Hepatocyte (in vitro differentiated cells): ENCODE measurements at regions not wholly inside any gene's neighbourhood (a gene's known extent, or its start where the extent isn't known, plus 50 kb on each side); places are given as distances from the start of the nearest gene placed in this dataset.

Source experiments
- DNase-seq: peaks from one replicate; pipeline ENCODE4 v3.0.0-alpha.2; 2016; ENCODE audit warnings: low spot score
- H2AFZ ChIP-seq: fragments of 200-600 bp; sonication (generic); 2 replicates; pipeline ENCODE4 v1.6.0; 2016; ENCODE audit warnings: antibody characterized with exemption, mild to moderate bottlenecking
- H3K27ac ChIP-seq: fragments of 200-600 bp; sonication (generic); 2 replicates; pipeline ENCODE4 v1.5.1; 2016; ENCODE audit warnings: mild to moderate bottlenecking
- H3K27me3 ChIP-seq: fragments of 200-600 bp; sonication (generic); 2 replicates; pipeline ENCODE4 v1.6.1; 2016
- H3K36me3 ChIP-seq: fragments of 200-600 bp; sonication (generic); replicated peaks from 2 replicates; pipeline ENCODE4 v1.5.1; 2016; ENCODE audit warnings: low read depth; ENCODE audit not compliant: insufficient read depth
- H3K4me1 ChIP-seq: fragments of 200-600 bp; sonication (generic); 2 replicates; pipeline ENCODE4 v1.5.1; 2016; ENCODE audit warnings: mild to moderate bottlenecking, moderate library complexity; ENCODE audit not compliant: insufficient read depth
- H3K4me2 ChIP-seq: fragments of 200-600 bp; sonication (generic); 2 replicates; pipeline ENCODE4 v1.6.0; 2016
- H3K4me3 ChIP-seq: fragments of 200-600 bp; sonication (generic); 2 replicates; pipeline ENCODE4 v1.5.1; 2016; ENCODE audit warnings: mild to moderate bottlenecking
- H3K79me2 ChIP-seq: fragments of 200-600 bp; sonication (generic); 2 replicates; pipeline ENCODE4 v1.6.0; 2017; ENCODE audit warnings: mild to moderate bottlenecking
- H3K9me2 ChIP-seq: fragments of 200-600 bp; sonication (generic); replicated peaks from 2 replicates; pipeline ENCODE4 v1.6.0; 2017; ENCODE audit warnings: mild to moderate bottlenecking; ENCODE audit not compliant: insufficient read depth
- H3K9me3 ChIP-seq: fragments of 200-600 bp; sonication (generic); 2 replicates; pipeline ENCODE4 v1.5.1; 2016; ENCODE audit warnings: low read depth, mild to moderate bottlenecking
- H4K20me1 ChIP-seq: fragments of 200-600 bp; sonication (generic); 2 replicates; pipeline ENCODE4 v1.6.0; 2016; ENCODE audit warnings: mild to moderate bottlenecking; ENCODE audit not compliant: insufficient read depth, poor library complexity, severe bottlenecking
- CTCF ChIP-seq: fragments of 200-600 bp; sonication (generic); IDR thresholded peaks from 2 replicates; pipeline ENCODE4 v1.5.1; 2016; ENCODE audit warnings: antibody characterized with exemption, mild to moderate bottlenecking; ENCODE audit not compliant: poor library complexity
- EZH2 ChIP-seq: fragments of 200-600 bp; sonication (generic); IDR thresholded peaks from 2 replicates; pipeline ENCODE4 v1.6.1; 2016; ENCODE audit warnings: antibody characterized with exemption, mild to moderate bottlenecking, borderline replicate concordance
- EZH2phosphoT487 ChIP-seq: fragments of 200-600 bp; sonication (generic); IDR thresholded peaks from one replicate; pipeline ENCODE4 v1.6.1; 2018; ENCODE audit warnings: antibody characterized with exemption, mild to moderate bottlenecking, low read depth, moderate library complexity; ENCODE audit not compliant: unreplicated experiment, severe bottlenecking
- WGBS: methylation state at CpG from one replicate; pipeline ENCODE4 v1.1.6; 2016; ENCODE audit warnings: low lambda C conversion rate; ENCODE audit errors: missing lambda C conversion rate; 5-methylcytosine and 5-hydroxymethylcytosine counted together

GRCh38 chr5:88558366-88558765, 289.7 kb upstream of the TMEM161B start:
- TF ChIP-seq EZH2: no peak
- TF ChIP-seq CTCF: no peak
- no peak for TF ChIP-seq EZH2phosphoT487
- DNase-seq: no peak

DNA sequence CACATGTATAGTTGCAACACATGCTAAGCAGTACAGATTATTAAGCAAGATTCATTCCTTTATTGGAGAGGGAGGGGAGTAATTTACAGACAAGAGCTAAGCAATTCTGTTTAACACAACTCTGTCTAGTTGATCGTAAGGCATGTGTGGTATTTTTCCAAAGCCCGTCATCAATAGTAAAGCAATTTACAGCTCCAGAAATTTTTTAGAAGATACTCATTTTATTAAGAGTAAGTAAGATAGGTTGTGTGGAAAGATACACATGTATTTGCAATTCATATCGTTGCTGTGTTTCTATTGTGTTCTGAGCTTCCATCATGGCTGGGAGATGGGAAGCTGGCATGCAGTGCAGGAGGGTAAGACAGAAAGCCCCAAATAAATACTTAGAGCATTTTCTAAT, 289.2 kb upstream of the TMEM161B start:
- Histone ChIP-seq H2AFZ (no peak overlapping the region), H3K4me1 (no peaks in the 10 kb centered on the region), H3K4me3 (no peak overlapping the region), H3K9me2 (no peaks in the 10 kb centered on the region), H3K79me2 (no peaks in the 10 kb centered on the region), H3K27me3 (no peaks in the 10 kb centered on the region), H3K4me2 (no peak overlapping the region), H3K9me3 (no peaks in the 10 kb centered on the region), H3K36me3 (no peaks in the 10 kb centered on the region), H4K20me1 (no peaks in the 10 kb centered on the region), H3K27ac (no peak overlapping the region)
- DNase-seq: no peak
- TF ChIP-seq EZH2phosphoT487 (no peak), EZH2 (no peak), CTCF (no peak)
- WGBS: 88% methylated on average over 3 of the region's 3 CpGs

More at GRCh38 chr5:88558366-88558765, 289.7 kb upstream of the TMEM161B start:
- Histone ChIP-seq H3K4me1 (no peaks in the 10 kb centered on the region), H3K9me2 (no peaks in the 10 kb centered on the region), H3K9me3 (no peaks in the 10 kb centered on the region), H3K36me3 (no peaks in the 10 kb centered on the region), H2AFZ (no peak overlapping the region), H3K27me3 (no peaks in the 10 kb centered on the region), H4K20me1 (no peaks in the 10 kb centered on the region), H3K79me2 (no peaks in the 10 kb centered on the region), H3K4me3 (no peak overlapping the region), H3K27ac (no peak overlapping the region), H3K4me2 (no peak overlapping the region)
- WGBS: 95% methylated on average over 5 of the region's 5 CpGs

DNA sequence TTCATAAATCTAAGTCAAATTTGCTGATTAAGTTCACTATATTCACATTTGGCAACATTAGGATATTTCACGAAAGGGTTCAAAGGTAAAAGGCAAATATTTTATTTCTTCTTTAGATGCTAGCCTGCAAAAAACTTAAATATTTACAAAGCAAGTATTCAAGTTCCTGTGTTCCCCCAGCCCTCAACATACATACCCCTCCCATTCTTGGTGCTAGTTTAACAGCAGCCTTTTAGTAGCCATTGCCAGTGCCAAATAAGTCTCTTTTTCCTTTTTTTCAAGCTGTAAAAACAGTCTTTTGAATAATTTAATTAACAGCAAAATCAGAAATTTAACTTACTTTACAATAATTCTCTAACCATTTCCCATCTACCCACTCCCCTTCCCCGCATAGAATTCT, 288.5 kb upstream of the TMEM161B start:
- no peak overlapping the region for H2AFZ ChIP-seq
- H3K4me2 ChIP-seq: no peak overlapping the region
- no peaks in the 10 kb centered on the region for H3K27me3 ChIP-seq
- no peaks in the 10 kb centered on the region for H3K9me2 ChIP-seq
- H3K36me3 ChIP-seq: no peaks in the 10 kb centered on the region
- no peaks in the 10 kb centered on the region for H3K9me3 ChIP-seq
- TF ChIP-seq EZH2 (no peak), EZH2phosphoT487 (no peak), CTCF (no peak)
- H3K4me1 ChIP-seq: no peaks in the 10 kb centered on the region
- no peaks in the 10 kb centered on the region for H4K20me1 ChIP-seq
- H3K27ac ChIP-seq: no peak overlapping the region
- no peak for DNase-seq
- no peak overlapping the region for H3K4me3 ChIP-seq
- WGBS: 79% methylated on average over 2 of the region's 2 CpGs
- H3K79me2 ChIP-seq: no peaks in the 10 kb centered on the region

DNA sequence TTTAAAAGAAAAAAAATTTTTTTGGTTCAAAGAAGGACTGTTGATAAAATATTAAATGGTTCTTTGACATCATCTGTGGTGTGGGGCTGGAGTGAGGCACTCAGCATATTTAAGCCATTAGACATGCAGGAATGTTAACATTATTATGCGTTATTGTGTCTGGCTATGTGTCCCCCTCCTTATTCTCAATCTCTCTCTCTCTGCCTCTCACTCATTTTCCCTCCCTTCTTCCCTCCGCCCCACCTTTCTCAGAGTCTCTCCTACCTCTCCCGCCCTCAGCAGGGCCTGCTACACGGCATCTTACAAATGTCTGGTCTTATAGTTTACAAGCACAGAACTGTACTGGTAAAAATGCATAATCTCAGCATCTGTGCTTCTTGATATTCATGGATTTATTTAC, 287.8 kb upstream of the TMEM161B start:
- H3K4me1 ChIP-seq: no peaks in the 10 kb centered on the region
- no peak for DNase-seq
- no peak overlapping the region for H3K27ac ChIP-seq
- TF ChIP-seq EZH2 (no peak), CTCF (no peak), EZH2phosphoT487 (no peak)
- no peaks in the 10 kb centered on the region for H4K20me1 ChIP-seq
- H3K36me3 ChIP-seq: no peaks in the 10 kb centered on the region
- H3K9me3 ChIP-seq: no peaks in the 10 kb centered on the region
- no peak overlapping the region for H3K4me2 ChIP-seq
- H2AFZ ChIP-seq: no peak overlapping the region
- H3K27me3 ChIP-seq: no peaks in the 10 kb centered on the region
- 49% methylated on average over 4 of the region's 4 CpGs for WGBS
- no peaks in the 10 kb centered on the region for H3K79me2 ChIP-seq
- no peaks in the 10 kb centered on the region for H3K9me2 ChIP-seq
- no peak overlapping the region for H3K4me3 ChIP-seq
